ENCODE measurements at regions not wholly inside any gene's neighbourhood (a gene's known extent, or its start where the extent isn't known, plus 50 kb on each side); places are given as distances from the start of the nearest gene placed in this dataset.
"Not testable (repeated sequence)": the region's sequence is repeated elsewhere in the genome, so short reads cannot be mapped to it uniquely, and the experiment has no call there.

- not testable (repeated sequence) for DNase-seq; ATAC-seq (ENCODE audit: low read depth in 2 of 2); H3K4me1 Mint-ChIP-seq; H3K4me3 Mint-ChIP-seq; H3K27me3 Mint-ChIP-seq; H3K27ac Mint-ChIP-seq
- peaks cover 28 to 51% of the 10 kb centered on the region in 2 donors for H3K36me3 Mint-ChIP-seq
- peaks cover 5 to 80% (median 65%) of the 10 kb centered on the region in 7 donors for H3K9me3 Mint-ChIP-seq
Measured at GRCh38 chr10:42533866-42534265, 104.5 kb downstream of the ZNF33B start.

- ATAC-seq (ENCODE audit: low read depth in 2 of 2) (no peak), DNase-seq (no peak)
- H3K4me1 Mint-ChIP-seq, result peaks cover 0 to 4% (median 0%) of the 10 kb centered on the region in 3 donors
- peaks cover 20 to 43% of the 10 kb centered on the region in 2 donors for H3K36me3 Mint-ChIP-seq
- H3K27me3 Mint-ChIP-seq, result no peaks in the 10 kb centered on the region
- no peak overlapping the region for H3K4me3 Mint-ChIP-seq
- H3K9me3 Mint-ChIP-seq, result peaks cover 5 to 79% (median 64%) of the 10 kb centered on the region in 7 donors
- peak overlapping the region in 1 of 6 donors; percentile 33 for H3K27ac Mint-ChIP-seq
Measured at GRCh38 chr10:42532996-42533395, 105.4 kb downstream of the ZNF33B start.

- Mint-ChIP-seq H3K36me3 (peaks cover 48 to 63% of the 10 kb centered on the region in 2 donors), H3K4me3 (no peak overlapping the region), H3K9me3 (peaks cover 19 to 78% (median 66%) of the 10 kb centered on the region in 7 donors), H3K27ac (no peak overlapping the region), H3K4me1 (no peaks in the 10 kb centered on the region), H3K27me3 (no peaks in the 10 kb centered on the region)
- DNase-seq (no peak), ATAC-seq (ENCODE audit: low read depth in 2 of 2) (no peak)
Measured at GRCh38 chr10:42523098-42523497, 115.3 kb downstream of the ZNF33B start.

GRCh38 chr10:42519761-42520460 lies 118.5 kb downstream of the ZNF33B start:
- Mint-ChIP-seq H3K4me1 (no peaks in the 10 kb centered on the region), H3K36me3 (peaks cover 50 to 75% of the 10 kb centered on the region in 2 donors), H3K27ac (no peak overlapping the region), H3K9me3 (peaks cover 25 to 95% (median 86%) of the 10 kb centered on the region in 7 donors), H3K27me3 (no peaks in the 10 kb centered on the region), H3K4me3 (no peak overlapping the region)
- DNase-seq (no peak), ATAC-seq (ENCODE audit: low read depth in 2 of 2) (no peak)

GRCh38 chr10:42519079-42519478 lies 119.3 kb downstream of the ZNF33B start:
- Mint-ChIP-seq H3K27ac (no peak overlapping the region), H3K27me3 (no peaks in the 10 kb centered on the region), H3K4me3 (no peak overlapping the region), H3K36me3 (peaks cover 47 to 67% of the 10 kb centered on the region in 2 donors), H3K4me1 (no peaks in the 10 kb centered on the region), H3K9me3 (peaks cover 21 to 95% (median 87%) of the 10 kb centered on the region in 7 donors)
- ATAC-seq (ENCODE audit: low read depth in 2 of 2) (no peak), DNase-seq (no peak)

GRCh38 chr10:42513921-42514320 lies 124.4 kb downstream of the ZNF33B start:
- Mint-ChIP-seq H3K4me3 (no peak overlapping the region), H3K9me3 (peaks cover 23 to 90% (median 81%) of the 10 kb centered on the region in 7 donors), H3K27ac (no peak overlapping the region), H3K4me1 (no peaks in the 10 kb centered on the region), H3K27me3 (no peaks in the 10 kb centered on the region), H3K36me3 (peaks cover 20 to 36% of the 10 kb centered on the region in 2 donors)
- ATAC-seq (ENCODE audit: low read depth in 2 of 2), result no peak
- DNase-seq, result no peak

- H3K4me3 Mint-ChIP-seq, result no peak overlapping the region
- H3K36me3 Mint-ChIP-seq, result no peaks in the 10 kb centered on the region
- H3K27ac Mint-ChIP-seq, result no peak overlapping the region
- peaks cover 5 to 18% (median 10%) of the 10 kb centered on the region in 7 donors for H3K9me3 Mint-ChIP-seq
- no peaks in the 10 kb centered on the region for H3K27me3 Mint-ChIP-seq
- ATAC-seq (ENCODE audit: low read depth in 2 of 2), result no peak
- H3K4me1 Mint-ChIP-seq, result no peaks in the 10 kb centered on the region
- no peak for DNase-seq
Measured at GRCh38 chr10:42491801-42492200, 146.6 kb downstream of the ZNF33B start.

- H3K9me3 Mint-ChIP-seq, result peaks cover 11 to 25% (median 12%) of the 10 kb centered on the region in 7 donors
- DNase-seq (no peak), ATAC-seq (ENCODE audit: low read depth in 2 of 2) (no peak)
- no peaks in the 10 kb centered on the region for H3K4me1 Mint-ChIP-seq
- H3K36me3 Mint-ChIP-seq, result no peaks in the 10 kb centered on the region
- H3K27ac Mint-ChIP-seq, result no peak overlapping the region
- no peaks in the 10 kb centered on the region for H3K27me3 Mint-ChIP-seq
- no peak overlapping the region for H3K4me3 Mint-ChIP-seq
Measured at GRCh38 chr10:42491001-42491592, 147.3 kb downstream of the ZNF33B start.

GRCh38 chr10:42490368-42490767 lies 148.0 kb downstream of the ZNF33B start:
- Mint-ChIP-seq H3K27me3 (no peaks in the 10 kb centered on the region), H3K27ac (no peak overlapping the region), H3K36me3 (no peaks in the 10 kb centered on the region), H3K9me3 (peaks cover 11 to 25% (median 13%) of the 10 kb centered on the region in 7 donors), H3K4me3 (no peak overlapping the region), H3K4me1 (no peaks in the 10 kb centered on the region)
- no peak for ATAC-seq (ENCODE audit: low read depth in 2 of 2)
- no peak for DNase-seq

GRCh38 chr10:42488416-42488815 lies 150.0 kb downstream of the ZNF33B start:
- Mint-ChIP-seq H3K9me3 (peaks cover 11 to 21% (median 12%) of the 10 kb centered on the region in 7 donors), H3K4me3 (no peak overlapping the region), H3K27ac (no peak overlapping the region)

GRCh38 chr10:42482411-42482810 lies 156.0 kb downstream of the ZNF33B start:
- DNase-seq (no peak), ATAC-seq (ENCODE audit: low read depth in 2 of 2) (no peak)
- no peak overlapping the region for H3K27ac Mint-ChIP-seq
- H3K4me3 Mint-ChIP-seq, result no peak overlapping the region
- peaks cover 10 to 16% (median 13%) of the 10 kb centered on the region in 7 donors for H3K9me3 Mint-ChIP-seq
- H3K36me3 Mint-ChIP-seq, result no peaks in the 10 kb centered on the region
- peaks cover 9 to 14% (median 13%) of the 10 kb centered on the region in 3 donors for H3K27me3 Mint-ChIP-seq
- H3K4me1 Mint-ChIP-seq, result no peaks in the 10 kb centered on the region

More at GRCh38 chr10:42488416-42488815, 150.0 kb downstream of the ZNF33B start:
- ATAC-seq (ENCODE audit: low read depth in 2 of 2), result no peak
- Mint-ChIP-seq H3K27me3 (no peaks in the 10 kb centered on the region), H3K4me1 (no peaks in the 10 kb centered on the region), H3K36me3 (no peaks in the 10 kb centered on the region)
- no peak for DNase-seq

GRCh38 chr10:42479057-42479456 lies 159.3 kb downstream of the ZNF33B start:
- Mint-ChIP-seq H3K4me1 (peaks cover 0 to 6% (median 5%) of the 10 kb centered on the region in 3 donors), H3K36me3 (no peaks in the 10 kb centered on the region), H3K27ac (no peak overlapping the region), H3K9me3 (peaks cover 2 to 13% (median 7%) of the 10 kb centered on the region in 7 donors), H3K27me3 (peaks cover 19 to 45% (median 43%) of the 10 kb centered on the region in 3 donors), H3K4me3 (no peak overlapping the region)
- ATAC-seq (ENCODE audit: low read depth in 2 of 2), result no peak
- no peak for DNase-seq

GRCh38 chr10:42477170-42477569 lies 161.2 kb downstream of the ZNF33B start:
- no peaks in the 10 kb centered on the region for H3K36me3 Mint-ChIP-seq
- H3K4me3 Mint-ChIP-seq, result no peak overlapping the region
- peaks cover 18 to 51% (median 47%) of the 10 kb centered on the region in 3 donors for H3K27me3 Mint-ChIP-seq
- peaks cover 0 to 13% (median 8%) of the 10 kb centered on the region in 7 donors for H3K9me3 Mint-ChIP-seq
- no peak for DNase-seq
- no peak overlapping the region for H3K27ac Mint-ChIP-seq
- no peak for ATAC-seq (ENCODE audit: low read depth in 2 of 2)
- peaks cover 0 to 6% (median 5%) of the 10 kb centered on the region in 3 donors for H3K4me1 Mint-ChIP-seq

- no peaks in the 10 kb centered on the region for H3K36me3 Mint-ChIP-seq
- peaks cover 0 to 6% (median 5%) of the 10 kb centered on the region in 3 donors for H3K4me1 Mint-ChIP-seq
- ATAC-seq (ENCODE audit: low read depth in 2 of 2) (no peak), DNase-seq (no peak)
- H3K27ac Mint-ChIP-seq, result no peak overlapping the region
- H3K9me3 Mint-ChIP-seq, result peaks cover 0 to 15% (median 8%) of the 10 kb centered on the region in 7 donors
- H3K4me3 Mint-ChIP-seq, result peak overlapping the region in 1 of 8 donors; percentile 39
- H3K27me3 Mint-ChIP-seq, result peaks cover 22 to 60% (median 55%) of the 10 kb centered on the region in 3 donors
Measured at GRCh38 chr10:42476101-42476500, 162.3 kb downstream of the ZNF33B start.

All from naive B cell (primary cell).